Natural killer cell (primary cell): ENCODE measurements at regions not wholly inside any gene's neighbourhood (a gene's known extent, or its start where the extent isn't known, plus 50 kb on each side); places are given as distances from the start of the nearest gene placed in this dataset.
"Not testable (repeated sequence)": the region's sequence is repeated elsewhere in the genome, so short reads cannot be mapped to it uniquely, and the experiment has no call there.

Experiments
- ATAC-seq, 3 donors: fragments of 150-1000 bp in 2 of 3; fragments of 200-7000 bp in 1 of 3; cut with Tn5 transposase; 1 replicate in 1 of 3; 2 replicates in 2 of 3; pipeline ENCODE4 v1.10.0; 2021; ENCODE audit warnings: mild to moderate bottlenecking in 2 of 3, moderate library complexity in 2 of 3
- DNase-seq, 2 donors: peaks; one replicate each; pipeline versions ENCODE4 v3.0.0 to v3.0.0-alpha.2; 2013 to 2021; ENCODE audit warnings: mixed read lengths in 1 of 2
- H3K27ac ChIP-seq: one replicate; pipeline ENCODE4 v1.5.1; 2013; ENCODE audit warnings: mild to moderate bottlenecking, low read length
- H3K27me3 ChIP-seq: one replicate; pipeline ENCODE4 v1.6.1; 2013; ENCODE audit warnings: low read length; ENCODE audit not compliant: control insufficient read depth, insufficient read depth
- H3K36me3 ChIP-seq: one replicate; pipeline ENCODE4 v1.6.1; 2013; ENCODE audit warnings: low read length; ENCODE audit not compliant: control insufficient read depth, insufficient read depth
- H3K4me1 ChIP-seq: one replicate; pipeline ENCODE4 v1.6.1; 2013; ENCODE audit warnings: low read length; ENCODE audit not compliant: control insufficient read depth, insufficient read depth
- H3K4me3 ChIP-seq: one replicate; pipeline ENCODE4 v1.5.1; 2013; ENCODE audit warnings: low read length
- H3K9me3 ChIP-seq: one replicate; pipeline ENCODE4 v1.6.1; 2013; ENCODE audit warnings: low read length; ENCODE audit not compliant: control insufficient read depth, insufficient read depth
- H3K27ac Mint-ChIP-seq, 2 donors: one replicate each; pipeline ENCODE4 v1.8.0; 2022; ENCODE audit warnings: mild to moderate bottlenecking in 2 of 2, mixed read lengths in 2 of 2, moderate library complexity in 1 of 2
- H3K27me3 Mint-ChIP-seq, 2 donors: one replicate each; pipeline ENCODE4 v1.8.0; 2022; ENCODE audit warnings: low read depth in 2 of 2, mixed read lengths in 2 of 2
- H3K36me3 Mint-ChIP-seq: one replicate; pipeline ENCODE4 v1.8.0; 2022; ENCODE audit warnings: mixed read lengths
- H3K4me1 Mint-ChIP-seq, 2 donors: one replicate each; pipeline ENCODE4 v1.8.0; 2022; ENCODE audit warnings: mixed read lengths in 2 of 2
- H3K4me3 Mint-ChIP-seq: one replicate; pipeline ENCODE4 v1.8.0; 2022; ENCODE audit warnings: mild to moderate bottlenecking, moderate library complexity, mixed read lengths
- H3K9me3 Mint-ChIP-seq, 2 donors: one replicate each; pipeline ENCODE4 v1.8.0; 2022; ENCODE audit warnings: mixed read lengths in 2 of 2
- WGBS: methylation state at CpG from one replicate; pipeline ENCODE4 v1.1.7; 2013; ENCODE audit warnings: missing lambda C conversion rate; ENCODE audit not compliant: insufficient coverage; 5-methylcytosine and 5-hydroxymethylcytosine counted together
- intact Hi-C: fragments of 100-400 bp; cut with micrococcal nuclease; formaldehyde crosslinking; loops from one replicate; pipeline ENCODE4 v1.14.2; 2022

- H3K9me3 Mint-ChIP-seq, DNase-seq, H3K36me3 ChIP-seq, H3K27ac ChIP-seq, H3K27ac Mint-ChIP-seq, H3K4me1 ChIP-seq, H3K36me3 Mint-ChIP-seq, H3K9me3 ChIP-seq, H3K27me3 Mint-ChIP-seq, H3K4me3 ChIP-seq, intact Hi-C loops, H3K27me3 ChIP-seq, ATAC-seq, H3K4me3 Mint-ChIP-seq: not testable (repeated sequence)
- 100% methylated on average over 1 of the region's 6 CpGs for WGBS
- H3K4me1 Mint-ChIP-seq, result peaks cover 15 to 22% of the 10 kb centered on the region in 2 donors
Measured at GRCh38 chr2:111418091-111418875, 297.6 kb downstream of the BCL2L11 start.

DNA sequence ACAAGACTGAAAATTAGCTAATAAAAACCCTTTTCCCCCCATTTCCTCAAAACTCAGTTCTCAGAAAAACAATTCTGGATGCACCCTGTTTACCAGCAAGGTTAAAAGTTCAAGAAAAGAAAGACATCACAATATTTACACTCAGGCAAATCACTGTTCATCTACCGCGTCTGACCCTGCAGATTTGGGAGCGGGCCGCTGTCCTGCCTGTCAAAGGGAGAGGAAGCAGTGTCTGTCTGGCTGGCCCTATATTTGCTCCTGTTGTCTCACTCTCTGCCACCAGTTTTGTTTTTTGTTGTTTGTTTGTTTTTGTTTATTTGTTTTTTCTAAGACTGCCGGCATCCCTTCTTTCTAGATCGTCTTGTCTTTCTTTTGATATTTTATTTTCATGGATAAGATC, 299.4 kb downstream of the BCL2L11 start:
- intact Hi-C loops, H3K4me3 ChIP-seq, H3K27me3 ChIP-seq, H3K27ac Mint-ChIP-seq, H3K4me3 Mint-ChIP-seq, DNase-seq, H3K36me3 Mint-ChIP-seq, H3K4me1 ChIP-seq, H3K36me3 ChIP-seq, H3K9me3 ChIP-seq, H3K27me3 Mint-ChIP-seq, H3K9me3 Mint-ChIP-seq, ATAC-seq, H3K27ac ChIP-seq: not testable (repeated sequence)
- H3K4me1 Mint-ChIP-seq, result peaks cover 12 to 17% of the 10 kb centered on the region in 2 donors
- no CpG with 5 or more reads among the region's 6 CpGs for WGBS

DNA sequence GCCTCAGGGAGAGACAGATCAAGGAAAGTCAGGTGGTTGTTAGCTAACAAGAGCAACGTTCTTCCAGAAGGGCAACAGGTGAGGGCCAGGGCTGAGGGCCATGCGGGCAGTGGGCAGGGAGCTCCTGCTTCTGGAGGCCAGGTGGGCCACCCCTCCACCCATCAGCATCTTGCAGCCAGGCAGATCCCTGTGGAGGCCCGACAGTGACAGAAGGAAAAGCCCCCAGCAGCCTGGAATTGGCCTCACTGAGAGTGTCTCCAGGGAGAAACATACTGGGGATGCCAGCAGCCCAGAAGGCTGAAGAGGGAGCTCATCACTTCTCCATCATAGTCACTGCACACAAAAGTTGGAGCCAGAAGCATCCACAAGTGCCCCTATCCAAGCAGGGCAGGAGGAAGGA, 300.1 kb downstream of the BCL2L11 start:
- H3K27me3 ChIP-seq, DNase-seq, H3K36me3 Mint-ChIP-seq, intact Hi-C loops, H3K27ac Mint-ChIP-seq, H3K4me3 Mint-ChIP-seq, H3K9me3 Mint-ChIP-seq, H3K27me3 Mint-ChIP-seq, ATAC-seq, H3K36me3 ChIP-seq, H3K4me3 ChIP-seq, H3K9me3 ChIP-seq, H3K4me1 ChIP-seq, H3K27ac ChIP-seq: not testable (repeated sequence)
- peaks cover 12 to 17% of the 10 kb centered on the region in 2 donors for H3K4me1 Mint-ChIP-seq
- WGBS, result 88% methylated on average over 2 of the region's 3 CpGs

- H3K9me3 Mint-ChIP-seq, H3K36me3 Mint-ChIP-seq, H3K27me3 ChIP-seq, intact Hi-C loops, H3K36me3 ChIP-seq, H3K9me3 ChIP-seq, H3K27me3 Mint-ChIP-seq, H3K4me3 ChIP-seq, DNase-seq, H3K27ac ChIP-seq, H3K4me3 Mint-ChIP-seq, H3K4me1 ChIP-seq: not testable (repeated sequence)
- ATAC-seq, result peak in 1 of 3 donors; percentile 22
- WGBS, result 97% methylated on average over 2 of the region's 6 CpGs
- Mint-ChIP-seq H3K27ac (peak overlapping the region in 1 of 2 donors; percentile 63), H3K4me1 (peaks cover 6 to 11% of the 10 kb centered on the region in 2 donors)
Measured at GRCh38 chr2:111421949-111422348, 301.2 kb downstream of the BCL2L11 start.

DNA sequence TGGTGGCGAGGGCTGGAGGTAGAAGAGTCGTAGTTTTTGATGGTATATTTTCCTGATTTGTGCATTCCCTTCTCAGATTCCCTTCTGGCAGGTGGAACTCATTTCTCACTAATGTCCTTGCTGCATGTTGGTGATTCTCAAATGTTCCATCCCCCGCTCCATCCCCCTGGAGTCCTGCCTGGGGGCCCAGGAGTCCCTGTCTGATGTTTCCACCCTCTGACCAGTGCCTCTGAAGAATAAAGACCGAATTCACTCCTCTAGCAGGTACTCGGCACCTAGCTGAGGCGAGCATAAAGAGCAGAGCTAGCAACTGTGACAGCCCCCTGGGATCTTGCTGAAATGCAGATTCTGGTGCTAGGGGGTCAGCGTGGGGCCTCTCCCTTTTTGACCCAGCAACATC, 301.8 kb downstream of the BCL2L11 start:
- ATAC-seq, H3K9me3 ChIP-seq, H3K4me3 Mint-ChIP-seq, H3K36me3 ChIP-seq, H3K27me3 Mint-ChIP-seq, intact Hi-C loops, H3K36me3 Mint-ChIP-seq, H3K4me1 ChIP-seq, H3K27me3 ChIP-seq, DNase-seq, H3K27ac ChIP-seq, H3K4me3 ChIP-seq, H3K9me3 Mint-ChIP-seq: not testable (repeated sequence)
- 94% methylated on average over 6 of the region's 7 CpGs for WGBS
- H3K4me1 Mint-ChIP-seq, result peaks cover 6 to 15% of the 10 kb centered on the region in 2 donors
- peak overlapping the region in 1 of 2 donors; percentile 63 for H3K27ac Mint-ChIP-seq

DNA sequence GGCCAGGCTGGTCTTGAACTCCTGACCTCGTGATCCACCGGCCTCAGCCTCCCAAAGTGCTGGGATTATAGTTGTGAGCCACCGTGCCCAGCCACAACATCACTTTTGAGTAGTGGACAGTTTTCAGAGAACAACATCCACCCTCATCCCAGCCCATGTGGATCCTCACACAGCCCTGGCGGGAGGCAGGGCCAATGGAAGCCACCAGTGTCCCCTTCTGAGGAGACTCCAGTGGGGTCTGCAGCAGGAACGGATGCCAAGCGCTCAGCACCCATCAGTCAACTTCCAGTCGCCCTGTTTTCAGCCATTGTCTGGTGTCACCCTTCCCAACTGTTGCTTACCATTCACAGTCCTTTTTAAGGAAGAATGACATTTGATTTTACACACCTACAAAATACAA, 302.5 kb downstream of the BCL2L11 start:
- 94% methylated on average over 4 of the region's 7 CpGs for WGBS
- H3K36me3 Mint-ChIP-seq, result not testable (repeated sequence)

GRCh38 chr2:111424176-111424575, 303.5 kb downstream of the BCL2L11 start:
- ATAC-seq, result peak in 1 of 3 donors; percentile 15
- not testable (repeated sequence) for H3K27ac ChIP-seq, H3K27me3 Mint-ChIP-seq

More for the DNA sequence above, 302.5 kb downstream of the BCL2L11 start:
- H3K27me3 ChIP-seq, DNase-seq, H3K36me3 ChIP-seq, intact Hi-C loops, H3K4me1 ChIP-seq, H3K27me3 Mint-ChIP-seq, H3K27ac ChIP-seq, H3K9me3 Mint-ChIP-seq, H3K27ac Mint-ChIP-seq, H3K9me3 ChIP-seq, H3K4me3 ChIP-seq, ATAC-seq, H3K4me3 Mint-ChIP-seq: not testable (repeated sequence)
- H3K4me1 Mint-ChIP-seq, result peaks cover 2 to 12% of the 10 kb centered on the region in 2 donors

GRCh38 chr2:111424851-111425309, 304.2 kb downstream of the BCL2L11 start:
- DNase-seq (peak in 1 of 2 donors; percentile 62), ATAC-seq (peak; percentile 73 to 87 (median 85))
- H3K9me3 ChIP-seq, H3K4me3 Mint-ChIP-seq, H3K4me3 ChIP-seq, H3K27me3 Mint-ChIP-seq, H3K9me3 Mint-ChIP-seq, H3K36me3 Mint-ChIP-seq, intact Hi-C loops, H3K36me3 ChIP-seq, H3K27me3 ChIP-seq, H3K4me1 Mint-ChIP-seq: not testable (repeated sequence)
- peak overlapping the region; percentile 29 for H3K27ac ChIP-seq
- peak overlapping the region in 1 of 2 donors; percentile 18 for H3K27ac Mint-ChIP-seq
- 75% methylated on average over 1 of the region's 5 CpGs for WGBS
- peaks cover 11% of the 10 kb centered on the region for H3K4me1 ChIP-seq

More at GRCh38 chr2:111424176-111424575, 303.5 kb downstream of the BCL2L11 start:
- no CpG with 5 or more reads among the region's 6 CpGs for WGBS
- H3K36me3 ChIP-seq, H3K36me3 Mint-ChIP-seq, H3K4me3 Mint-ChIP-seq, intact Hi-C loops, H3K9me3 Mint-ChIP-seq, H3K27ac Mint-ChIP-seq, H3K4me1 ChIP-seq, H3K4me3 ChIP-seq, DNase-seq, H3K9me3 ChIP-seq, H3K4me1 Mint-ChIP-seq, H3K27me3 ChIP-seq: not testable (repeated sequence)
